ENCODE measurements at regions not wholly inside any gene's neighbourhood (a gene's known extent, or its start where the extent isn't known, plus 50 kb on each side); places are given as distances from the start of the nearest gene placed in this dataset.

GRCh38 chr9:13823026-13823425 is 490.9 kb downstream of the NFIB start:
- TF ChIP-seq CTCF (IDR thresholded peaks at IDR 0.05) (no peak), POLR2AphosphoS5 (IDR thresholded peaks at IDR 0.05) (no peak), POLR2A (IDR thresholded peaks at IDR 0.05) (no peak)
